Natural killer cell treated with Interleukin-12 subunit alpha and Interleukin-12 subunit beta and Interleukin-15 and Interleukin-18, amount 100 ng/mL, for 72 hours (primary cell): ENCODE measurements at regions not wholly inside any gene's neighbourhood (a gene's known extent, or its start where the extent isn't known, plus 50 kb on each side); places are given as distances from the start of the nearest gene placed in this dataset.

Experiments
- ATAC-seq, 2 donors: fragments of 150-1000 bp; cut with Tn5 transposase in 1 of 2; sonication (Bioruptor Pico), chemical (Tn5 transposase) in 1 of 2; 2 replicates each; pipeline ENCODE4 v1.10.0; 2021
- DNase-seq: peaks from one replicate; pipeline ENCODE4 v3.0.0; 2022; ENCODE audit warnings: low spot score
- H3K27ac Mint-ChIP-seq, 2 donors: 1 replicate in 1 of 2; 2 replicates in 1 of 2; pipeline ENCODE4 v1.8.0; 2022; ENCODE audit warnings: mixed read lengths in 2 of 2, mild to moderate bottlenecking in 1 of 2, moderate library complexity in 1 of 2
- H3K27me3 Mint-ChIP-seq, 2 donors: 1 replicate in 1 of 2; 2 replicates in 1 of 2; pipeline ENCODE4 v1.8.0; 2022; ENCODE audit warnings: mixed read lengths in 2 of 2
- H3K36me3 Mint-ChIP-seq: one replicate; pipeline ENCODE4 v1.8.0; 2022; ENCODE audit warnings: mixed read lengths
- H3K4me1 Mint-ChIP-seq, 2 donors: 1 replicate in 1 of 2; 2 replicates in 1 of 2; pipeline ENCODE4 v1.8.0; 2022; ENCODE audit warnings: low read depth in 2 of 2, mixed read lengths in 2 of 2, mild to moderate bottlenecking in 1 of 2
- H3K4me3 Mint-ChIP-seq: one replicate; pipeline ENCODE4 v1.8.0; 2022; ENCODE audit warnings: mixed read lengths
- H3K9me3 Mint-ChIP-seq: 2 replicates; pipeline ENCODE4 v1.8.0; 2022; ENCODE audit warnings: mixed read lengths

- peaks cover 3% of the 10 kb centered on the region for H3K9me3 Mint-ChIP-seq
- peaks cover 37 to 47% of the 10 kb centered on the region in 2 donors for H3K4me1 Mint-ChIP-seq
- peak overlapping the region; percentile 66 to 87 for H3K27ac Mint-ChIP-seq
- ATAC-seq (peak; percentile 95), DNase-seq (peak; percentile 79)
- H3K4me3 Mint-ChIP-seq = peak overlapping the region; percentile 82
- H3K36me3 Mint-ChIP-seq = peaks cover 5% of the 10 kb centered on the region
- peaks cover 0 to 10% of the 10 kb centered on the region in 2 donors for H3K27me3 Mint-ChIP-seq
These were observed 52.7 kb upstream of the ERCC6L2 start for GRCh38 chr9:95822583-95823431.

GRCh38 chr9:95822015-95822414, 53.5 kb upstream of the ERCC6L2 start:
- H3K4me1 Mint-ChIP-seq = peaks cover 37 to 43% of the 10 kb centered on the region in 2 donors
- H3K4me3 Mint-ChIP-seq = peak overlapping the region; percentile 82
- DNase-seq (no peak), ATAC-seq (no peak)
- H3K9me3 Mint-ChIP-seq = peaks cover 3% of the 10 kb centered on the region
- peaks cover 5% of the 10 kb centered on the region for H3K36me3 Mint-ChIP-seq
- peaks cover 0 to 6% of the 10 kb centered on the region in 2 donors for H3K27me3 Mint-ChIP-seq
- H3K27ac Mint-ChIP-seq = peak overlapping the region; percentile 66 to 87

DNA sequence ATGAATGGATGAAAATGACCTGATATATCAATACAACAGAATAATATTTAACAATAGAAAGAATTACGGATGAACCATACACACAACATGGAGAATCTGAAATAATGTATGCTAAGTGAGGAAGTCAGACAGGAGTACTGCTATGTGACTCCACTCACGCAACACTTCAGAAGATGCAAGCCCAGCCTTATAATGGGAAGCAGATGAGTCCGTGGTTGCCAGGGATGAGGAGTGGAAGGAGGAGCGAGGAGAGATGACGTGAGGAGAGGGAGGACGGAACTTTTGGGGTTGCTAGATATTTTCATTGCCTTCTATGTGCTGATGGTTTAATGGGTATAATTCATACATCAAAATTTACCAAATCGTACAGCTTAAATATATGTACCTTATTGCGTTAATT, 55.4 kb upstream of the ERCC6L2 start:
- H3K9me3 Mint-ChIP-seq = peaks cover 3% of the 10 kb centered on the region
- DNase-seq = no peak
- H3K36me3 Mint-ChIP-seq = peaks cover 5% of the 10 kb centered on the region
- no peak overlapping the region for H3K4me3 Mint-ChIP-seq
- ATAC-seq = no peak
- H3K27me3 Mint-ChIP-seq = no peaks in the 10 kb centered on the region
- peak overlapping the region in 1 of 2 donors; percentile 87 for H3K27ac Mint-ChIP-seq
- peaks cover 37 to 38% of the 10 kb centered on the region in 2 donors for H3K4me1 Mint-ChIP-seq

- Mint-ChIP-seq H3K27ac (no peak overlapping the region), H3K4me3 (no peak overlapping the region), H3K9me3 (peaks cover 3% of the 10 kb centered on the region), H3K27me3 (no peaks in the 10 kb centered on the region), H3K36me3 (peaks cover 5% of the 10 kb centered on the region), H3K4me1 (peaks cover 37 to 39% of the 10 kb centered on the region in 2 donors)
- ATAC-seq = no peak
- no peak for DNase-seq
These were observed 55.9 kb upstream of the ERCC6L2 start for GRCh38 chr9:95819636-95820035.

- DNase-seq (no peak), ATAC-seq (no peak)
- peaks cover 23 to 24% of the 10 kb centered on the region in 2 donors for H3K4me1 Mint-ChIP-seq
- H3K27me3 Mint-ChIP-seq = no peaks in the 10 kb centered on the region
- peaks cover 3% of the 10 kb centered on the region for H3K9me3 Mint-ChIP-seq
- H3K4me3 Mint-ChIP-seq = no peak overlapping the region
- H3K27ac Mint-ChIP-seq = peak overlapping the region in 1 of 2 donors; percentile 36
- peaks cover 5% of the 10 kb centered on the region for H3K36me3 Mint-ChIP-seq
These were observed 58.3 kb upstream of the ERCC6L2 start for GRCh38 chr9:95817205-95817604.

DNA sequence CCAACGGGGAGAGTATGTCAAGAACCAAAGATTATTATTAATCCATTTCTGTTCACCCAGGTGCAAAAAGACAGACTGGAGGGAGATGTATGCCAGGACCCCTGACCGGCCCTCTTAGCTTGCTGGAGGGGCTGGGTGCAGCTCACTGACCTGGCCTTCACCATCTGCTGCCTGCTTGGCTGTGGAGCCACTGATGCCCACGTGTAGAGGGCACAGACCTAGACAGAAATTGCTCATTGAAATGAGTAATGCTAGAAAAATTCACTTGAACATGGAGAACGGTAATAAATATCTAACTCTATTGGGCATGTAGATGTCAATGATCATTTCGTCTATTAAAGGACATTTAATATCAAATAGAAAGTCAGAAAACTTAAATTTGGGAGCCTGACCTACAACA, 58.8 kb upstream of the ERCC6L2 start:
- DNase-seq (no peak), ATAC-seq (no peak)
- H3K4me1 Mint-ChIP-seq = peaks cover 18 to 20% of the 10 kb centered on the region in 2 donors
- H3K27me3 Mint-ChIP-seq = no peaks in the 10 kb centered on the region
- H3K9me3 Mint-ChIP-seq = peaks cover 3% of the 10 kb centered on the region
- H3K36me3 Mint-ChIP-seq = peaks cover 5% of the 10 kb centered on the region
- H3K4me3 Mint-ChIP-seq = no peak overlapping the region
- no peak overlapping the region for H3K27ac Mint-ChIP-seq

- Mint-ChIP-seq H3K4me3 (no peak overlapping the region), H3K9me3 (peaks cover 3% of the 10 kb centered on the region), H3K27ac (no peak overlapping the region), H3K4me1 (peaks cover 11 to 13% of the 10 kb centered on the region in 2 donors), H3K27me3 (no peaks in the 10 kb centered on the region), H3K36me3 (peaks cover 5% of the 10 kb centered on the region)
- no peak for DNase-seq
- ATAC-seq = no peak
These were observed 59.5 kb upstream of the ERCC6L2 start for GRCh38 chr9:95815961-95816360.

DNA sequence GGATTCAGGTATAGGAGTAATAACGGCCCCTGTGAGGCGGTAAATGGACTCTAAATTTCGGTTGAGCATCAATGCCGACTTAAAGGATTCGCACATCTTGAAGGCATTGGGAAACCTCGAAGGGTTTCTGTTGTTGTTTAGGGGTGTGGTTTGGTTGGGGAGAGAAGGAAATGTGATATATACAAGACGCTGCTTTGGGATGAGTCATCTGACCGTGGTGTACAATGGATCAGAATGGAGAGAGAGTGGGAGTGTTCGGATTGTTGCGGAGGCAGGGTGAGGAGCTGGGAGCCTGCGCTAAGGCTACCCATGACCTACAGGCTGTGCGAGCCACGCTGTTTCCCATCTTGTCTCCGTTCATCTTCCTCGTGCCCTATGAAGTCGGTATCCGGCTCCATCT, 60.4 kb upstream of the ERCC6L2 start:
- no peaks in the 10 kb centered on the region for H3K27me3 Mint-ChIP-seq
- ATAC-seq (no peak), DNase-seq (no peak)
- H3K4me3 Mint-ChIP-seq = no peak overlapping the region
- H3K36me3 Mint-ChIP-seq = peaks cover 4% of the 10 kb centered on the region
- peaks cover 2% of the 10 kb centered on the region for H3K9me3 Mint-ChIP-seq
- H3K27ac Mint-ChIP-seq = no peak overlapping the region
- H3K4me1 Mint-ChIP-seq = peaks cover 6 to 8% of the 10 kb centered on the region in 2 donors

DNA sequence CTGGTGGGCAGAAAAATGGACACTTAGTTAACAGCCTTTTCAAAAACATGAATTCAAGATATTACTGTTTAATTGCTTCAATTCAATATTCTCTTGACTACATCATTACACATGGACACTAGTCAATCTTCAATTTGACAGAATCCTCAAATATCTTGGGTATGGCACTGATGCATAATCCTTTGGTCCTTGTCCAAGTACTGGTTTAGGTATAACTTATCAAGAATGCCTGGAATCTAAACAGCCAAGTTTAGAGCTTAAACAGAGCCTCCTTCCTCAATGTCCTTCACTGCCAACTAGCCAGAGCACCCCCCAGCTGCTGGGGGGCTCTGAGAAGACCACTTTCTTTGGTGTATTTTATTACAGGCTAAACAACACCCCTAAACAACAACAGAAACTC, 61.6 kb upstream of the ERCC6L2 start:
- H3K4me1 Mint-ChIP-seq = peaks cover 0 to 8% of the 10 kb centered on the region in 2 donors
- no peak overlapping the region for H3K27ac Mint-ChIP-seq
- no peaks in the 10 kb centered on the region for H3K9me3 Mint-ChIP-seq
- H3K36me3 Mint-ChIP-seq = no peaks in the 10 kb centered on the region
- no peaks in the 10 kb centered on the region for H3K27me3 Mint-ChIP-seq
- H3K4me3 Mint-ChIP-seq = no peak overlapping the region
- ATAC-seq (no peak), DNase-seq (no peak)

DNA sequence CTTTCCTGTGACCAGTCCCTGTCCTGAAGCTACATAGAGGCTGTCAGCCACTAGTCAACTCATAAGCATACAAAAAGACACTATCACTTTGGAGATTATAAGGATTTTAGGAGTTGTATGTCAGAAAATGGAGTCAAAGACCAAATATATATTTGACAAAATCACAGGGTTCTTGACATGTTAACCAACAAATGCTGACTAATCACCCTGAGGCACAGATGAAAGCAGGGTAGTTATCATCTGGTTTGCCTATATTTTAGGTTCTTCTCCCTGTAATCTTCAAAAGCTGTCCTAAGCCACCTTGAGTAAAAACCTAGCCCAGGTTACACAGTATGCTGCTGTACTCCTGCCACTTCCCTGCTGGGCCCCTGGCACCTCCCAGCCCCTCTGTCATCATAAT, 64.7 kb upstream of the ERCC6L2 start:
- no peaks in the 10 kb centered on the region for H3K9me3 Mint-ChIP-seq
- H3K4me3 Mint-ChIP-seq = no peak overlapping the region
- DNase-seq (no peak), ATAC-seq (no peak)
- no peaks in the 10 kb centered on the region for H3K36me3 Mint-ChIP-seq
- peaks cover 0 to 6% of the 10 kb centered on the region in 2 donors for H3K4me1 Mint-ChIP-seq
- peaks cover 10 to 16% of the 10 kb centered on the region in 2 donors for H3K27me3 Mint-ChIP-seq
- no peak overlapping the region for H3K27ac Mint-ChIP-seq

DNA sequence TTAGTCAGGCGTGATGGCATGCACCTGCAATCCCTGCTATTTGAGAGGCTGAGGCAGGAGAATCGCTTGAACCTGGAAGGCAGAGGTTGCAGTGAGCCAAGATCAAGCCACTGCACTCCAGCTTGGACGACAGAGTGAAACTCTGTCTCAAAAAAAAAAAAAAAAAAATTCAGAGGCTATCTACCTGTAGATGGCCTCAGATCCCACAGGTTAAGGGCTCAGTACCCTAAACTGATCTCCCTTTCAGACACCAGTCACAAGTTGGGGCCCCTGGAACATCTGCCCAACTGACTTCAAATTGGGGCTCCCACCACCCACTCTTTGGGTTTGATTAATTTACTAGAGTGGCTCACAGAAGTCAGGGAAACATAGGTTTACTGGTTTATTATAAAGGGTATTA, 65.4 kb upstream of the ERCC6L2 start:
- Mint-ChIP-seq H3K27ac (no peak overlapping the region), H3K27me3 (peaks cover 10 to 16% of the 10 kb centered on the region in 2 donors), H3K4me1 (peaks cover 0 to 4% of the 10 kb centered on the region in 2 donors), H3K9me3 (no peaks in the 10 kb centered on the region), H3K36me3 (no peaks in the 10 kb centered on the region), H3K4me3 (no peak overlapping the region)
- ATAC-seq (no peak), DNase-seq (no peak)

GRCh38 chr9:95809686-95810085, 65.8 kb upstream of the ERCC6L2 start:
- ATAC-seq (no peak), DNase-seq (no peak)
- Mint-ChIP-seq H3K27me3 (peaks cover 10 to 16% of the 10 kb centered on the region in 2 donors), H3K27ac (no peak overlapping the region), H3K4me3 (no peak overlapping the region), H3K36me3 (no peaks in the 10 kb centered on the region), H3K4me1 (peaks cover 0 to 3% of the 10 kb centered on the region in 2 donors), H3K9me3 (no peaks in the 10 kb centered on the region)

GRCh38 chr9:95808011-95808410, 67.5 kb upstream of the ERCC6L2 start:
- Mint-ChIP-seq H3K27me3 (peaks cover 10 to 16% of the 10 kb centered on the region in 2 donors), H3K9me3 (no peaks in the 10 kb centered on the region), H3K4me3 (no peak overlapping the region), H3K36me3 (no peaks in the 10 kb centered on the region), H3K4me1 (peaks cover 0 to 3% of the 10 kb centered on the region in 2 donors), H3K27ac (no peak overlapping the region)
- ATAC-seq (no peak), DNase-seq (no peak)

GRCh38 chr9:95807326-95807947, 68.1 kb upstream of the ERCC6L2 start:
- Mint-ChIP-seq H3K4me3 (no peak overlapping the region), H3K4me1 (peaks cover 0 to 3% of the 10 kb centered on the region in 2 donors), H3K27me3 (peaks cover 12 to 20% of the 10 kb centered on the region in 2 donors), H3K9me3 (no peaks in the 10 kb centered on the region), H3K36me3 (no peaks in the 10 kb centered on the region), H3K27ac (no peak overlapping the region)
- ATAC-seq = no peak
- no peak for DNase-seq
